ENCODE measurements at regions not wholly inside any gene's neighbourhood (a gene's known extent, or its start where the extent isn't known, plus 50 kb on each side); places are given as distances from the start of the nearest gene placed in this dataset.

- no peak for TF ChIP-seq EZH2 (IDR thresholded peaks at IDR 0.05)
- no peak for TF ChIP-seq POLR2AphosphoS5 (IDR thresholded peaks at IDR 0.05; ENCODE audit: borderline replicate concordance, low read depth, low read length)
Observed at GRCh38 chr9:14014744-14015143, 299.2 kb downstream of the NFIB start.

Measured in SK-N-MC (cell line).